Peyer's patch (tissue), 4 donors: ENCODE measurements at regions not wholly inside any gene's neighbourhood (a gene's known extent, or its start where the extent isn't known, plus 50 kb on each side); places are given as distances from the start of the nearest gene placed in this dataset.

Source experiments
- DNase-seq, 3 donors: peaks; one replicate each; pipeline ENCODE4 v3.0.0-alpha.2; 2017 to 2019
- H3K27ac ChIP-seq, 4 donors: fragments of 200-600 bp; sonication (generic); one replicate each; pipeline ENCODE4 v1.5.1; 2016 to 2019
- H3K27me3 ChIP-seq, 2 donors: fragments of 200-600 bp; sonication (generic); one replicate each; pipeline ENCODE4 v1.5.1; 2019
- H3K36me3 ChIP-seq, 3 donors: fragments of 200-600 bp; sonication (generic); one replicate each; pipeline ENCODE4 v1.5.1; 2016 to 2019
- H3K4me1 ChIP-seq, 4 donors: fragments of 200-600 bp; sonication (generic); one replicate each; pipeline ENCODE4 v1.5.1; 2016 to 2019
- H3K4me3 ChIP-seq, 4 donors: fragments of 200-600 bp; sonication (generic); 1 replicate in 3 of 4; 2 replicates in 1 of 4; pipeline ENCODE4 v1.5.1; 2016 to 2019; ENCODE audit warnings: mild to moderate bottlenecking in 1 of 4
- H3K9me3 ChIP-seq, 4 donors: fragments of 200-600 bp; sonication (generic); one replicate each; pipeline ENCODE4 v1.5.1; 2016 to 2019; ENCODE audit warnings: mild to moderate bottlenecking in 1 of 4
- POLR2A ChIP-seq, 2 donors: fragments of 450-650 bp; IDR thresholded peaks; one replicate each; pipeline ENCODE4 v1.5.1; 2017; ENCODE audit warnings: antibody characterized with exemption in 2 of 2, mild to moderate bottlenecking in 2 of 2, moderate library complexity in 2 of 2
- TF ChIP-seq, protein P1 (sequence below), 6 experiments: fragments of 450-650 bp in 4 of 6; fragments of 200-600 bp in 2 of 6; sonication (generic) in 1 of 6; IDR thresholded peaks; one replicate each; pipeline ENCODE4 v1.5.1; 2017 to 2019; ENCODE audit warnings: antibody characterized with exemption in 6 of 6, mild to moderate bottlenecking in 3 of 6, moderate library complexity in 1 of 6

DNA sequence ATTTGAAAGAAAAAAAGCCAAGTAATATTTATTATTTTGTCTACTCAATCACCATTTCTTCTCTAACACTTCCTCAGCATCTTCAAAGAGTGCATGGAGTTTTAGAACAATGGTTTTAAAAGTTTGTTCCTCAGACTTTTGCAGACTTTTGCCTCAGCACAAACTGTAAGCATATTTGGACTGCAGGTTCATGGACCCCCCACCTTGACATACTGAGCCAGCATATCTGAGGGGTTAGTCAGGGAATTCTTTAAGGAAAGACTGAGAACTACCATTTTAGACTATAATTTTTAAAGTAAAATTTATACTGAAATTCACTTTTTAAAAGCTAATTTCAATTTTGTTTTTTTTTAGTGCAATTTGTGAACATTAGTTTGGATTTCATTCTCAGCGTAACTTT lies 1676.8 kb upstream of the PCDH20 start:
- Histone ChIP-seq H3K9me3 (no peaks in the 10 kb centered on the region), H3K36me3 (no peaks in the 10 kb centered on the region), H3K4me3 (no peak overlapping the region), H3K27ac (no peak overlapping the region), H3K27me3 (no peaks in the 10 kb centered on the region), H3K4me1 (no peaks in the 10 kb centered on the region)
- no peak for DNase-seq
- TF ChIP-seq, protein P1, sequence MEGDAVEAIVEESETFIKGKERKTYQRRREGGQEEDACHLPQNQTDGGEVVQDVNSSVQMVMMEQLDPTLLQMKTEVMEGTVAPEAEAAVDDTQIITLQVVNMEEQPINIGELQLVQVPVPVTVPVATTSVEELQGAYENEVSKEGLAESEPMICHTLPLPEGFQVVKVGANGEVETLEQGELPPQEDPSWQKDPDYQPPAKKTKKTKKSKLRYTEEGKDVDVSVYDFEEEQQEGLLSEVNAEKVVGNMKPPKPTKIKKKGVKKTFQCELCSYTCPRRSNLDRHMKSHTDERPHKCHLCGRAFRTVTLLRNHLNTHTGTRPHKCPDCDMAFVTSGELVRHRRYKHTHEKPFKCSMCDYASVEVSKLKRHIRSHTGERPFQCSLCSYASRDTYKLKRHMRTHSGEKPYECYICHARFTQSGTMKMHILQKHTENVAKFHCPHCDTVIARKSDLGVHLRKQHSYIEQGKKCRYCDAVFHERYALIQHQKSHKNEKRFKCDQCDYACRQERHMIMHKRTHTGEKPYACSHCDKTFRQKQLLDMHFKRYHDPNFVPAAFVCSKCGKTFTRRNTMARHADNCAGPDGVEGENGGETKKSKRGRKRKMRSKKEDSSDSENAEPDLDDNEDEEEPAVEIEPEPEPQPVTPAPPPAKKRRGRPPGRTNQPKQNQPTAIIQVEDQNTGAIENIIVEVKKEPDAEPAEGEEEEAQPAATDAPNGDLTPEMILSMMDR (IDR thresholded peaks at IDR 0.05) = no peak
- TF ChIP-seq POLR2A (IDR thresholded peaks at IDR 0.05) = no peak

- DNase-seq = no peak
- Histone ChIP-seq H3K4me3 (no peak overlapping the region), H3K27me3 (no peaks in the 10 kb centered on the region), H3K9me3 (no peaks in the 10 kb centered on the region), H3K36me3 (no peaks in the 10 kb centered on the region), H3K4me1 (no peaks in the 10 kb centered on the region), H3K27ac (no peak overlapping the region)
- TF ChIP-seq POLR2A (IDR thresholded peaks at IDR 0.05) = no peak
- TF ChIP-seq, protein P1 (IDR thresholded peaks at IDR 0.05) = no peak
These were observed 1674.9 kb upstream of the PCDH20 start for GRCh38 chr13:63090524-63090923.

GRCh38 chr13:63088226-63088625 lies 1672.6 kb upstream of the PCDH20 start:
- H3K9me3 ChIP-seq = no peaks in the 10 kb centered on the region
- H3K36me3 ChIP-seq = no peaks in the 10 kb centered on the region
- H3K27ac ChIP-seq = no peak overlapping the region
- H3K4me1 ChIP-seq = no peaks in the 10 kb centered on the region
- TF ChIP-seq POLR2A (IDR thresholded peaks at IDR 0.05) = no peak
- TF ChIP-seq, protein P1 (IDR thresholded peaks at IDR 0.05) = no peak
- H3K27me3 ChIP-seq = no peaks in the 10 kb centered on the region
- DNase-seq = no peak
- no peak overlapping the region for H3K4me3 ChIP-seq

- Histone ChIP-seq H3K4me3 (no peak overlapping the region), H3K4me1 (no peaks in the 10 kb centered on the region), H3K36me3 (no peaks in the 10 kb centered on the region), H3K27ac (no peak overlapping the region), H3K9me3 (no peaks in the 10 kb centered on the region), H3K27me3 (no peaks in the 10 kb centered on the region)
- no peak for TF ChIP-seq POLR2A (IDR thresholded peaks at IDR 0.05)
- no peak for DNase-seq
These were observed 1670.6 kb upstream of the PCDH20 start for GRCh38 chr13:63086286-63086685.

DNA sequence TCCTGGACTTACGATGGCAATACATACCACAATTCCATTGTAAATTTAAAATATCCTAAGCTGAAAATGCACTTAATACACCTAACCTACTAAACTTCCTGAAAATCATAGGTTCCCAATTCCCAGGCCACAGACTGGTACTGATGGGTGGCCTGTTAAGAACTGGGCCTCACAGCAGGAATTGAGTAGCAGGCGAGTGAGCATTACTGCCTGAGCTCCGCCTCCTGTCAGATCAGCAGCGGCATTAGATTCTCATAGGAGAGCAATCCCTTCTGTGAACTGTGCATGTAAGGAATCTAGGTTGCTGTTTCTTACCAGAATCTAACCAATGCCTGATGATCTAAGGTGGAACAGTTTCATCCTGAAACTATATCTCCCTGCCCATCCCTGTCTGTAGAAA lies 1670.2 kb upstream of the PCDH20 start:
- Histone ChIP-seq H3K27me3 (no peaks in the 10 kb centered on the region), H3K27ac (no peak overlapping the region), H3K36me3 (no peaks in the 10 kb centered on the region), H3K4me3 (no peak overlapping the region), H3K9me3 (no peaks in the 10 kb centered on the region), H3K4me1 (no peaks in the 10 kb centered on the region)
- no peak for DNase-seq
- TF ChIP-seq, protein P1 (IDR thresholded peaks at IDR 0.05) = no peak
- TF ChIP-seq POLR2A (IDR thresholded peaks at IDR 0.05) = no peak

- H3K4me1 ChIP-seq = no peaks in the 10 kb centered on the region
- no peak overlapping the region for H3K4me3 ChIP-seq
- DNase-seq = no peak
- no peaks in the 10 kb centered on the region for H3K27me3 ChIP-seq
- TF ChIP-seq, protein P1 (IDR thresholded peaks at IDR 0.05) = no peak
- TF ChIP-seq POLR2A (IDR thresholded peaks at IDR 0.05) = no peak
- H3K9me3 ChIP-seq = peaks cover 0 to 2% (median 0%) of the 10 kb centered on the region in 4 donors
- no peak overlapping the region for H3K27ac ChIP-seq
- no peaks in the 10 kb centered on the region for H3K36me3 ChIP-seq
These were observed 1665.9 kb upstream of the PCDH20 start for GRCh38 chr13:63081400-63082014.
